ENCODE measurements at regions not wholly inside any gene's neighbourhood (a gene's known extent, or its start where the extent isn't known, plus 50 kb on each side); places are given as distances from the start of the nearest gene placed in this dataset.

DNA sequence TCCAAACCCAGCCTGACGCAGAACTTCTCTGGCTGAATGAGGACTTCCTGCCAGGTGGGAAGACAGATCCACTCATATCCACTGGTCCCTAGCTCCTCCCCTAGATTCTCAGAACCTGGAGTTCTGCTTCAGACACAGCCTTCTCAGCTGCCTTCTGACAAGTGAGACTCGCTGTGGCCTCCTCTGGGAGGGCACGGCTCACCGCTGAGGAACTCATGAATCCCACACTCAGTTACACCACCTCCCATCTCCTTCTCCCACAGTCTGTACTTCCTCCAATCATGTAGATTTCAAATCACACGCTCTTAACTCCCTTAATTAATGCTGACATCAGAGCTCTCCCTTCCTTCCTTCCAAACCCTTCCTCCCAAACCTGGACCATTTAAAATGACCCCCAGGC lies 86.4 kb upstream of the TMEM45B start:
- H3K9me3 ChIP-seq (ENCODE audit: control insufficient read depth, insufficient read depth, low read length) = no peaks in the 10 kb centered on the region
- H3K27ac ChIP-seq (ENCODE audit: low read depth, low read length) = no peak overlapping the region
- H3K4me1 ChIP-seq (ENCODE audit: control insufficient read depth, insufficient read depth, low read length) = no peaks in the 10 kb centered on the region
- no peak overlapping the region for H3K9ac ChIP-seq (ENCODE audit: low read depth, low read length)
- no peaks in the 10 kb centered on the region for H3K36me3 ChIP-seq (ENCODE audit: control insufficient read depth, insufficient read depth, low read length)
- H3K27me3 ChIP-seq (ENCODE audit: control insufficient read depth, insufficient read depth, low read length) = no peaks in the 10 kb centered on the region
- no peak overlapping the region for H3K4me3 ChIP-seq (ENCODE audit: low read depth, low read length)

DNA sequence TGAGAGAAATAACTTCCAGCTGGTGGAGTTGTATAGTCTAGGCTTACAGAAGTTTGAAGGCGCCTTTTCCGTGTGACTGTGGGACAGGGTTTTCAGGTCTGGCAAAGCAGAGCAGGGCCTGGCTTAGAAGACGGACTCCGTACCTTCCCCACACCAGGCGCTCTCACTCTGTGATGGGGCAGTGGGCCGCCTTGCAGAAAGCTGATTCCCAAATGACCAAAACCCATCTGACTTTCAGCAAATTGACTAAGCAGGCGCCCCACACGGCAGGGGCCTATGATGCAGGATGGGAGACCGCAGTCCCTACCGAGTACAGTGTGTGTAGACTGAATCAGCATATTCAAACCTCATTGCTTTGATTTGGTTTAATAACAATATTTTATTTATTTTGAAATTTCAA lies 85.8 kb upstream of the TMEM45B start:
- no peak overlapping the region for H3K4me3 ChIP-seq (ENCODE audit: low read depth, low read length)
- no peak overlapping the region for H3K9ac ChIP-seq (ENCODE audit: low read depth, low read length)
- no peaks in the 10 kb centered on the region for H3K4me1 ChIP-seq (ENCODE audit: control insufficient read depth, insufficient read depth, low read length)
- H3K27me3 ChIP-seq (ENCODE audit: control insufficient read depth, insufficient read depth, low read length) = no peaks in the 10 kb centered on the region
- H3K9me3 ChIP-seq (ENCODE audit: control insufficient read depth, insufficient read depth, low read length) = no peaks in the 10 kb centered on the region
- H3K27ac ChIP-seq (ENCODE audit: low read depth, low read length) = no peak overlapping the region
- no peaks in the 10 kb centered on the region for H3K36me3 ChIP-seq (ENCODE audit: control insufficient read depth, insufficient read depth, low read length)

DNA sequence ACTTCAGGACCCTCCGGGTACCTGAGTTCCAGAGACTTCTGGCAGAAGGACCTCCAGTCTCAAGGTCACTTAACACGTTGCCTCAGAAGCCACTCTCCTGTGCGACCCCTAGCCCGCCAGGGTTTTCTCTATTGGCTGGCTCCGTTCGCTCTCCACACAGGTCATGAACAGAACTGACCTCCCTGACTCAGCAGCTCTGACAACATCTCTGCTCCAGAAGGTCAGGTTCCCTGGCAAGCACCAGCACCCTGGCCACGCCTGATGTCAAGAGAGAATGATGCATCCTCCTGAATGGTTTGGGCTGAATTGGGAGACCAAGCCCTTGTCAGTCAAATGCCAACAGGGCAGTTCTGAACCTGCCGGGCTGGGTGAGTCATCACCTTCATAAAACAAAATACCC lies 84.3 kb upstream of the TMEM45B start:
- Histone ChIP-seq H3K4me1 (ENCODE audit: control insufficient read depth, insufficient read depth, low read length) (no peaks in the 10 kb centered on the region), H3K4me3 (ENCODE audit: low read depth, low read length) (no peak overlapping the region), H3K36me3 (ENCODE audit: control insufficient read depth, insufficient read depth, low read length) (no peaks in the 10 kb centered on the region), H3K27me3 (ENCODE audit: control insufficient read depth, insufficient read depth, low read length) (no peaks in the 10 kb centered on the region), H3K9ac (ENCODE audit: low read depth, low read length) (no peak overlapping the region), H3K9me3 (ENCODE audit: control insufficient read depth, insufficient read depth, low read length) (no peaks in the 10 kb centered on the region), H3K27ac (ENCODE audit: low read depth, low read length) (no peak overlapping the region)

DNA sequence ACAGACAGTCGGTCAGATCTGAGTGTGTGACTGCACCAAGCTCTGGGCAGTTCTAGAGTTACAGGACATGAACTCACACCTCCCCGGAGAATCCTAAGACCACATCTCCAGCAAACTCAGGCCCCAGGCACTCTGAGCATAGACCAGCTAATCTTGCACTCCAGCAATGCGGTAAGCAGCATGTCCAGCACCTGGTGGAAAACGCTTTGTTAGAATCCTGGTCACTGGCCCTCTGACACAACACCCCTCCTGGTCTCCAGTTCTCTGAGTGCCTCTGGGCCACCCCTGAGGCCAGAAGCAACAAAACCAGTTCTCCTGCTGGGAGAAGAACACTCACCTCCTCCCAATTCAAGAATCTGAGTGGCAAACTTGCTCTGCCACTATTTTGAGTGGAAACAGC lies 82.7 kb upstream of the TMEM45B start:
- Histone ChIP-seq H3K4me1 (ENCODE audit: control insufficient read depth, insufficient read depth, low read length) (no peaks in the 10 kb centered on the region), H3K27me3 (ENCODE audit: control insufficient read depth, insufficient read depth, low read length) (no peaks in the 10 kb centered on the region), H3K4me3 (ENCODE audit: low read depth, low read length) (no peak overlapping the region), H3K9ac (ENCODE audit: low read depth, low read length) (no peak overlapping the region), H3K9me3 (ENCODE audit: control insufficient read depth, insufficient read depth, low read length) (no peaks in the 10 kb centered on the region), H3K36me3 (ENCODE audit: control insufficient read depth, insufficient read depth, low read length) (no peaks in the 10 kb centered on the region), H3K27ac (ENCODE audit: low read depth, low read length) (no peak overlapping the region)

DNA sequence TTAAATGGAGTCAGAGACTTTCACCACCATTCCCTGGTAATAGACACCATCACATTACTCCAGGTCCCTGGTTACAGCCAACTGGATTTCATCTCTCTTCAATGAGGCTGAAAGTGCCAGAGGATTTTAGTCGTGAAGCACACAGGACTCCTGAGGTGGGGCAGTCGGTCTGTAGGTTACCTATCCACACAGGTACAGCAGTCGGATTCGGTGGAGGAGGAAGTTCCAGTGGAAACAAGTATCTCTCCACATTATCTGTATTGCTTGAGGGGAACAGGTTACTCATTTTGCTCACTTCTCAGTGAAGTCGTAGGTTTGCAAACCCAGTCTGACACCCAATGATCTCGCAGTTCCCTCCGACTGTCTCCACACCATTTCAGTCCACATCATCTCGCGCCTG lies 82.3 kb upstream of the TMEM45B start:
- no peak overlapping the region for H3K9ac ChIP-seq (ENCODE audit: low read depth, low read length)
- H3K27me3 ChIP-seq (ENCODE audit: control insufficient read depth, insufficient read depth, low read length) = no peaks in the 10 kb centered on the region
- H3K36me3 ChIP-seq (ENCODE audit: control insufficient read depth, insufficient read depth, low read length) = no peaks in the 10 kb centered on the region
- no peaks in the 10 kb centered on the region for H3K4me1 ChIP-seq (ENCODE audit: control insufficient read depth, insufficient read depth, low read length)
- H3K9me3 ChIP-seq (ENCODE audit: control insufficient read depth, insufficient read depth, low read length) = no peaks in the 10 kb centered on the region
- no peak overlapping the region for H3K27ac ChIP-seq (ENCODE audit: low read depth, low read length)
- no peak overlapping the region for H3K4me3 ChIP-seq (ENCODE audit: low read depth, low read length)

DNA sequence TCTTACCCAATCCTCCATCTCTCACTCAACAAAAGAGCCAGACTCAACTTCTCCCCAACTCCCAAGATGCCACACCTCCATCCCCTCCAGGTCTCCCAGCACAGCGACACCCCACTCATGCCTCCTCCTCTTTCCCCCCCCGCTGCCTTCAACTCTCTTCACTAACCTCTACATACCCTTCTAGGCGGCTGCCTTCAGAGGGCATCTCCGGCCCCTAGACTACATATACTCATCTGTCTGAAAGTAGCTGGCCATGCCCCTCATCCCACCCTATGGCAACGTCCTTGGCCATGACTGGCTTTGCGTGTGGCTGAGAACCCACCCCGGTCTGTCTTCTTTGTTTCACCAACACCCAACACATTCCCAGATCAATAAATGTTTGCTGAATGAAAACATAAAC lies 81.7 kb upstream of the TMEM45B start:
- Histone ChIP-seq H3K27me3 (ENCODE audit: control insufficient read depth, insufficient read depth, low read length) (no peaks in the 10 kb centered on the region), H3K9me3 (ENCODE audit: control insufficient read depth, insufficient read depth, low read length) (no peaks in the 10 kb centered on the region), H3K36me3 (ENCODE audit: control insufficient read depth, insufficient read depth, low read length) (no peaks in the 10 kb centered on the region), H3K27ac (ENCODE audit: low read depth, low read length) (no peak overlapping the region), H3K9ac (ENCODE audit: low read depth, low read length) (no peak overlapping the region), H3K4me1 (ENCODE audit: control insufficient read depth, insufficient read depth, low read length) (no peaks in the 10 kb centered on the region), H3K4me3 (ENCODE audit: low read depth, low read length) (no peak overlapping the region)

DNA sequence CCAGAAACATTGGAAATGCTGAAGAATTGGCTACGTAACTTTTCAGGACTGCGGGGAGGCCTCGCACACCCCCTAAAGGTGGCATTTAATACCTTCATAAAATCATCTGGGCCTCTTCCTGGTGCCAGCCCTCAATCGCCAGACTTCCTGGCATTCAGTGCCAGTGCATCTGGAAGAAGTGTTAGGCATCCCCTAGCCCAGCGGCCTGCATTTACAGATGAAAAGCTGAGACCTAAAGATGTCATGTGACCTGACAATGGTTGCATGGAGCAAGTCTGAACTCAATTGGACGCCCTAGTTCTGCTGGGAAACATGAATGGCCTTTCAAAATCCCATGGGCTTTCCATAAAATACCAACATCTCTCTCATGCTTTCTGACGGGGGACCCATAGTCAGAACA lies 81.0 kb upstream of the TMEM45B start:
- H3K9ac ChIP-seq (ENCODE audit: low read depth, low read length) = no peak overlapping the region
- H3K9me3 ChIP-seq (ENCODE audit: control insufficient read depth, insufficient read depth, low read length) = no peaks in the 10 kb centered on the region
- no peak overlapping the region for H3K27ac ChIP-seq (ENCODE audit: low read depth, low read length)
- no peak overlapping the region for H3K4me3 ChIP-seq (ENCODE audit: low read depth, low read length)
- H3K27me3 ChIP-seq (ENCODE audit: control insufficient read depth, insufficient read depth, low read length) = no peaks in the 10 kb centered on the region
- H3K4me1 ChIP-seq (ENCODE audit: control insufficient read depth, insufficient read depth, low read length) = no peaks in the 10 kb centered on the region
- H3K36me3 ChIP-seq (ENCODE audit: control insufficient read depth, insufficient read depth, low read length) = no peaks in the 10 kb centered on the region

DNA sequence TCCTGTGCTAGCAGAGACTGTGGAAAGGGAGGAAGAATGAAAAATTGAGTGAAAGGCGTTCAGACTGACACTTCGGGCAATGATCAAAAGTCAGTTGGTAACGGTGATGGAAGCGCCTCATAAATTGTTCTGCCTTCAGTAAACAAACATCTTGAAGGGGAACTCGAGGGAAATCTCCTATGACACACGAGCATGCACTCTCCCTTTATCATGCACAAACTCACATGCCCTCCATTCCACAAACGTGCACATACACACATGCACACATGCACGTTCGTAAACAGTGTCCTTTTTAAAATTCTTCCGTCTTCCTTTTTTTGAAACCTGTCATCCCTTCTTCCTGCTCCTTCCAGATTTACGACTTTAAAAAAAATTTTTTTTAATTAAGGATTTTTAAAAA lies 77.8 kb upstream of the TMEM45B start:
- no peak overlapping the region for H3K9ac ChIP-seq (ENCODE audit: low read depth, low read length)
- H3K4me1 ChIP-seq (ENCODE audit: control insufficient read depth, insufficient read depth, low read length) = no peaks in the 10 kb centered on the region
- H3K27me3 ChIP-seq (ENCODE audit: control insufficient read depth, insufficient read depth, low read length) = no peaks in the 10 kb centered on the region
- H3K36me3 ChIP-seq (ENCODE audit: control insufficient read depth, insufficient read depth, low read length) = no peaks in the 10 kb centered on the region
- H3K9me3 ChIP-seq (ENCODE audit: control insufficient read depth, insufficient read depth, low read length) = no peaks in the 10 kb centered on the region
- H3K27ac ChIP-seq (ENCODE audit: low read depth, low read length) = no peak overlapping the region
- H3K4me3 ChIP-seq (ENCODE audit: low read depth, low read length) = no peak overlapping the region

DNA sequence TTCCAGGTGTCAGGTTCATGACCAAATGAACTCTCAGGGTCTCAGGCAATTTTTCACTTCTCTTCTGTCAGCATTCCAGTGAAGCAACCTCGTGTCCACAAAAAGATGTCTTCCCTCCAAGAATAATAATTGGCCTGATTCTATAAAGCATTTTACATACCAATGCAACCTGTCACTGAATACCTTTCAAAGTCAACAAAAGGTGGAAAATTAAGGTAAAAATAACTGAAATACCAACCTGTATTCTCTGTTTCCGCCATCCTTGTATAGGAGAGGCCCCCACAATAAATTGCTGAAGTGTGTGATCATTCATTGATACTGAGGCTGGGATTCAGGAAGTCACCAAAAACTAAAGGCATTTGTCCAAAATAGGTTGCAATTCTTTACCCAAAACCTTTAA lies 77.4 kb upstream of the TMEM45B start:
- Histone ChIP-seq H3K27me3 (ENCODE audit: control insufficient read depth, insufficient read depth, low read length) (no peaks in the 10 kb centered on the region), H3K9me3 (ENCODE audit: control insufficient read depth, insufficient read depth, low read length) (no peaks in the 10 kb centered on the region), H3K9ac (ENCODE audit: low read depth, low read length) (no peak overlapping the region), H3K36me3 (ENCODE audit: control insufficient read depth, insufficient read depth, low read length) (no peaks in the 10 kb centered on the region), H3K4me1 (ENCODE audit: control insufficient read depth, insufficient read depth, low read length) (no peaks in the 10 kb centered on the region), H3K4me3 (ENCODE audit: low read depth, low read length) (no peak overlapping the region), H3K27ac (ENCODE audit: low read depth, low read length) (no peak overlapping the region)

DNA sequence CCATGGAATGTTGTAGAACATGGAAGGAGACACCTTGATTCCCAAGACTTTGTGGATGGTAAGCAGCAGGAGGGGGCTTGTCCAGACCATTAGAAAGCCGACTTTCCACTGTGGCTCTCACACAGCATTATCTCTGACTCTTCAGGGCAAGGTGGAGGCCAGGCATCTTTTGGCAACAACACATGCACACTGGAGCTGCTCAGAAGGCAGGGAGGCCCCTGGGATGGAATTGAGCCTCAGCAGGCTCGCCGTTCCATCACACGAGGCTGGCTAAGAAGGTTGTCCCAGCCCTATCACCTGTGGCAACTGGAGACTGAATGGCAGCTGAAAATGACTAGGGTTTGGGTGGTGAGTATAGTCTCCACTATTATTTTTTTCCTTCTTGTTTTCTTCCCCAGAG lies 76.3 kb upstream of the TMEM45B start:
- Histone ChIP-seq H3K4me1 (ENCODE audit: control insufficient read depth, insufficient read depth, low read length) (no peaks in the 10 kb centered on the region), H3K27ac (ENCODE audit: low read depth, low read length) (no peak overlapping the region), H3K27me3 (ENCODE audit: control insufficient read depth, insufficient read depth, low read length) (no peaks in the 10 kb centered on the region), H3K9ac (ENCODE audit: low read depth, low read length) (no peak overlapping the region), H3K36me3 (ENCODE audit: control insufficient read depth, insufficient read depth, low read length) (no peaks in the 10 kb centered on the region), H3K9me3 (ENCODE audit: control insufficient read depth, insufficient read depth, low read length) (no peaks in the 10 kb centered on the region), H3K4me3 (ENCODE audit: low read depth, low read length) (no peak overlapping the region)

DNA sequence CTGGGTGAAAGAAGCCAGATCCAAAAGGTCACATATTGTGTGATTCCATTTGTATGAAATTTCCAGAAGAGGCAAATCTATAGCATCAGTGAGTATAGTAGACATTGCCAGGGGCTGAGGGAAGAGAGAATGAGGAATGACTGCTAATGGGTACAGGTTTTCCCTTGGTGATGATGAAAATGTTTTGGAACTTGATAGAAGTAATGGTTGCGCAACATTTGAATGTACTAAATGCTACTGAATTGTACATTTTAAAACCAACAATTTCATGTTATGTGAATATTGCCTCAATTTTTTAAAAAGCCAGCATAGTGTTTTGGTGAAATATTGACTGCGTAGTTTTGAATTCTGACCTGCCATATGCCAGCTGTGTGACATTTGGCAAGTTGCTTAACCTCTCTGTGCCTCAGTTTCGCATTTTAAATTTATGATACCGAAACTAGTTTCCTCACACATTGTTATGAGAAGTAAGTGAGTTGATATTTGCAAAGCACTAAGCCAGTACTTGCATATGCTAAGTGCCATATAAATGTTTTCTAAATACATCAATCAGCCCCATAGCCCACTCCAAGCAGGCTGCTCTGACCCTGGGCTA lies 75.4 kb upstream of the TMEM45B start:
- Histone ChIP-seq H3K4me3 (ENCODE audit: low read depth, low read length) (no peak overlapping the region), H3K27ac (ENCODE audit: low read depth, low read length) (no peak overlapping the region), H3K9me3 (ENCODE audit: control insufficient read depth, insufficient read depth, low read length) (no peaks in the 10 kb centered on the region), H3K4me1 (ENCODE audit: control insufficient read depth, insufficient read depth, low read length) (no peaks in the 10 kb centered on the region), H3K9ac (ENCODE audit: low read depth, low read length) (no peak overlapping the region), H3K36me3 (ENCODE audit: control insufficient read depth, insufficient read depth, low read length) (no peaks in the 10 kb centered on the region), H3K27me3 (ENCODE audit: control insufficient read depth, insufficient read depth, low read length) (no peaks in the 10 kb centered on the region)

All from HUES48 (cell line).